Head of caudate nucleus (tissue), 42 donors: ENCODE measurements at regions not wholly inside any gene's neighbourhood (a gene's known extent, or its start where the extent isn't known, plus 50 kb on each side); places are given as distances from the start of the nearest gene placed in this dataset.
A peak's percentile ranks its signal among the peaks of the same experiment; 100 is the strongest.

Experiments used
- DNase-seq, 42 donors: peaks; one replicate each; pipeline versions ENCODE4 v3.0.0 to v3.0.0-alpha.2; 2020 to 2021; ENCODE audit warnings: mixed read lengths in 7 of 42
- intact Hi-C: fragments of 100-400 bp; cut with DNase I; formaldehyde crosslinking; loops from one replicate; pipeline ENCODE4 v1.15.0; 2022

DNA sequence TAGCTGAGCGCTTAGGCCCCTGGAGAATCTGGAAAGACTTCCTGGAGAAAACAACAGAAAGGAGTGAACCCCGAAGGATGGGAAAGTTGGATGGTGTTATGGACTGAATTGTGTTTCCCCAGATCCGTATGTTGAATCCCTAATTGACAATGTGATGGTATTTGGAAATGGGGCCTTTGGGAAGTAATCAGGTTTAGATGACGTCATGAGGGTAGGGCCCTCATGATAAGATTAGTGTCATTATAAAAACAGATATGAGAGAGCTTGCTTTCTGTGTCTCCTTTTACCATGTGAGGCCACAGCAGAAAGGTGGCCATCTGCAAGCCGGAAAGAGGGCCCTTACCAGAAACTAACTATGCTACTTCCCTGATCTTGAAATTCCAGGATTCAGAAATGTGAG lies 159.5 kb downstream of the QDPR start:
- intact Hi-C loops = no loop called here
- no peak for DNase-seq

DNA sequence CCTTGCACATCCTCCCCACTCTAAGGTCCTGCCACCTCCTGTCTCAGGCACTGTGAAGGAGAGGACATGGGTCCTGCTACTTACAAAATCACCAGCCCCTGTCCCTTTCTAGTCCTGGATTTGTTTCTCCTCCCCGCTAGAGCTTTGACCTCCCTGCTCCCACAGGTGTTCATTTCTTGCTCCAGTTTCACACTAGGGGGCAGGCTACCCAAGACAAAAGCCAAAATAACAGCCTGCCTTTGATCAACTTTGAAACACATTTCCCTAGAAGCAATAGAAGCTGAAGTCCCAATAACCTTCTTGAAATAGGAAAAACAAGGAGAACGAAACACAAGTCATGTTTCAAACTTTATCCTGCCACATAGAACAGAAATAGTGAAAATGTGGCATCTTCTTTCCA lies 164.4 kb downstream of the QDPR start:
- DNase-seq = peak in 27 of 42 donors; percentile 3 to 72 (median 32)
- intact Hi-C loops = no loop called here

DNA sequence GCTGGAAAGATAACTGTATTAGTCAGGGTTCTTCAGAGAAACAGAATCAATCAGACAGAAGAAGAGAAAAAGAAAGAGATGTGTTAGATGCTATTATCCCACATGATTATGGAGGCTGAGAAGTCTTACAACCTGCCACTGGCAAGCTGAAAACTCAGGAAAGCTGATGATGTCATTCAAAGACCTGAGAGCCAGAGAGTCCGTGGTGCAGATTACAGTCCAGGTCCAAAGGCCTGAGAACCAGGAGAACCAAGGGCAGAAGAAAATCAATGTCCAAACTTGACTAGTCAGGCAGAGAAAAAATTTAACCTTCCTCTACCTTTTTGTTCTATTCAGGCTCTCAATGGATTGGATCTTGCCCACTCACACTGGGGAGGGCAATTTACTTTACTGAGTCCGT lies 172.5 kb downstream of the QDPR start:
- intact Hi-C loops = no loop called here

DNA sequence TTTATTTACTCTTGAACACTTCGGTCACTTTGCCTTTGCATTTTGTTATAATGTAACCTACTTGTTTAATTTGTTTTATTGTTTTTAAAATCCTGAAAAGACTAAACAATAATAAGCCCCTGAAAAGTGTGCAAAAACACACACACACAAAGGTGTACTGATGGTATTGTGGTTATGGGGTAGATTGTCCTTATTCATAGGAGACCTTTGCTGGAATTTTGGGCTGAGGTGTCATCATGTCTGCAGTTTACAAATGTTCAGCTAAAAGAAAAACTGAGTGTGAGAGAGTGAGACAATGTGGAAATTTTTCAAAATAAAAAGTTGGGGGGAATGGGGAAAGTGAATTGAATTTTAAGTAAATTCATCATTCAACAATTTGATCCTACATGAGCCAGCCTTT lies 174.9 kb downstream of the QDPR start:
- no peak for DNase-seq
- intact Hi-C loops = no loop called here

More for the DNA sequence above, 172.5 kb downstream of the QDPR start:
- no peak for DNase-seq

DNA sequence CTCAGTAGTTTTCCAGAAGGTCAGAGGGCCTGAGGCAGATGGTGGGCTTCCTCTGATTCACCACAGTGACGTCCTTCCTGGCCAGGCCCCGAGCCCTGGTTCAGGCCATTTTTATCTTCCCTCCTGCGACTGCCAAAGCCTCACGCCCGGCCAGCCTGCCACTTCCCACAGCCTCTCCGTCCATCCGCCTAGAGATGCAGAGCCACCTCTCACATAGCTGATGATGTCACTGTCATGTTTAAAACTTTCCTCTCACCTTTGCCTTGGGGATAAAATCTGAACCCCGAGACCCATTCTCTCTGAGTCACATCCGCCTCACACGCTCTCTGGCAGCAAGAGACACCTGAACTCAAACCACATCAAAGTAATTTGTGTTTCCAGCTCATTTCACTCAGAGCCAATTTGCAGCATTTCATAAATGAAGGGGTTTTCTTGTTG lies 175.3 kb downstream of the QDPR start:
- no peak for DNase-seq
- intact Hi-C loops = no loop called here

DNA sequence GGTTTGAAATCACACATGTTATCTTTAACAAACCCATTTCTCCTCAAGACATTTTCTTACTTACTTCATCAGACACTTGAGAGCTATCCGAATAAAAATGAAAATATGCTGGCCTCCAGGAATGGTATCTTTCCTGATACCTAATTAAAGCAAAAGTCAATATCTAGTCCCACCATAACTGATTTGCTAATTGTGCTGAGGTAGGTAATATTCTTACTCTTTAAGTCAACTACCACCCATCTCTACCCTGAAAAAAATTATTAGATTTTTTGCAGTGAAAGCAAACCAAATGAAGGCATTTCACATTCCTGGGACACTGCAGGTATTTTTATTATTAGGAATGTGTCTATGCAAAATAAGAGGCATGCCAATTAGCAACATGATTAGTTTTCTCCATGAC lies 175.8 kb downstream of the QDPR start:
- DNase-seq = no peak
- intact Hi-C loops = no loop called here

DNA sequence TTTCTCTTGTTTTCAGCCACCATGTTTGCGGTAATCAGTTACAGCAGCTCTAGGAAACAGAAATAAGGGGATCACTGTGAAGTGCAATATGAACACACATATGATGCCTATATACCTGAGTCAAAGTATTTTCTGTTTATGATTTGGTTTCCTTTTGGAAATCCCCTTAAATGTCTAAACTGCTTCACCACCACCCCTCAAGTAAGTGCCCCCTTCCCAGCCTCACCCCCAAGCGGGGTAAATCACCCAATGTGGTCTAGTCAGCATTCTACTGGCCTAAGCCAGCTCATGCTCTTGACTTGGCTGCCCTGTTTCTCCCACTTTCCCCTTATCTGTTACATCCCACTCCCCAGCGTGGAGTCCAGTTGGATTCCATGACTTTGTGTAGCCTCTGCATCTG lies 176.5 kb downstream of the QDPR start:
- DNase-seq = no peak
- intact Hi-C loops = no loop called here

DNA sequence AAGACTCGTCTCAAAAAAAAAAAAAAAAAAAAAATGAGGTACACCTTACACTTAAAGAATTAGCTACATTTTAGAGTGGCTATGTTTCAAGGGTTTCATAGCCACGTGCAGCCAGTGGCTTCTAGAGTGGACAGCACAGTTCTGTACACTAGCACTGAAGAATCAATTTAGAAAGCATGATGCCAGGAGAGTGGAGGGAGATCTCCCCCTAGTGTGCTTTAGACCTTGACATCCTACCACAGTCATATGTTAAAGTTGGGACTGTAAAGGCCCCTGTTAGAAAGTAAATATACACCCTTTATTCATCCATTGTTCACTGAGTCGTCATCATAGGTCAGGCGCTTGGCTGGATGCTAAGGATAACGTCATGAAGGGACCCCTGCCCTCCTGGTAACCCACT lies 179.4 kb downstream of the QDPR start:
- DNase-seq = no peak
- intact Hi-C loops = no loop called here

DNA sequence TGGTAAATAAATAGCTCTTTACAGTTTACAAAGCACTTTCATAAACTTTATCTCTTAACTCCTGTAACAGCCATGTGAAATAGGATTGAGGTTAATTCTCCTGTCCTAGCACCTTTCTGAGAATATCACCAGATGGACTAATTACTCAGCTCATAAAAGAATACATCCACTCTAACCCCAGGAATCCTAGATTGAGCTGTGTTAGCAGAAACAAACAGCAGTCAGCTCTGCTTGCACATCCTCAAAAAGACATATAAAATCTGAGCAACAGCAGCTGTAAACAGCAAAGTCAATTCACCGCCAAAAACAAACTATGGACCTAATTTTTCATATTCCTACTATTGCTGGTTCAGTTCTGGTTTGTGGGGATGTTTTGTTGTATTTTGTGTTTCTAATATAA lies 182.8 kb downstream of the QDPR start:
- no peak for DNase-seq
- intact Hi-C loops = loop anchor here (10.0 kb wide), 1 partner anchor 1034 kb away; no protein-coding TSS in a partner anchor

DNA sequence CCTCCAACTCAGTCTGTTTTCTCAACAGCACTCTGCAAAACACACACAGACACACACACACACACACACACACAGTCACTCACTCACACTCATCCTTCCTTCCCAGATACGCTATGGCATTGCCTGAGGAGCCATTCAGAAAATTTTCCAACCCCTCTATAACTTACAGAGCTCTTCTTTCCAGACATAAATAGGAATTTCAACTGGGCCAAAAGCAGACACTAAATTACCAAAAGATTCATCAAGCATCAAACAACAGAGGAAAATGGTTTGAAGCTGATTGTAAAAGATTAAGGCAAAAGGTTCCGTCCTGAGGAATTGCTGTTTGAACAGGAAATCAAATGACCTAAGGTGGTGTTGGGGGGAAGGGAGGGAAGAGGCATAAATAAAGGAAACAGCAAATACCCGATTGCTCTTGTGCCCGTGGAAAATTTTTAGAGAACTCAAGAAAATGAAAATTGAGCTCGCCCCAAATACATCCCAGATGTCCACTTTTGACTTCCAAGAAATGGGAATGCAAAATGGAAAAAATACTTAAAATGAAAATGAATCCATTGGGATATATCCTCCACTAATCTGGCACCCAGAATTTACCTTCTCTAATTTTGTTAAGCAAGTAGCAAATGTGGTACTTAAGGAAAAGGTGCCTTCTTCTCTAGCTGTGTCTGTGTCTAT lies 183.6 kb downstream of the QDPR start:
- no peak for DNase-seq

DNA sequence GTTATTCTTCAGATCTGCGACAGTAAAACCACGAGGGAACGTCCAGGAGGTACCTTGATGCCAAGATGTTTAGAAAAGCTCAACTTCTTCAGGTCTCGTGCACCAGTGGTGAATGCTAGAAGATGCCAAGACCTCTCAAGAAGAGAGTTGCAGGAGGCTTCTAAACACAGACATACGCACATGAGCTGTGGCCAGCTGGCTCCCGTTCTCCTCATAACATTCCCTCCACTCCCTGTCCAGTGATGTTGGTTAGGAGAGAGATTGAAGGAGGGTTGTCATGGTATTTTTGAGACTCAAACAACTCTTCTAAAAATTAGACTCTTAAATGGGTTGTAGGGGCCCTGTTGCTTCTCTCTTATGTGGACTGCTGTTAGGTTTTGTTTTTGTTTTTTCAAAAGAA lies 184.3 kb downstream of the QDPR start:
- intact Hi-C loops = loop anchor here (10.0 kb wide), 1 partner anchor 1033 kb away; no protein-coding TSS in a partner anchor
- no peak for DNase-seq

More for the DNA sequence above, 183.6 kb downstream of the QDPR start:
- intact Hi-C loops = loop anchor here (10.0 kb wide), 1 partner anchor 1033 kb away; no protein-coding TSS in a partner anchor

DNA sequence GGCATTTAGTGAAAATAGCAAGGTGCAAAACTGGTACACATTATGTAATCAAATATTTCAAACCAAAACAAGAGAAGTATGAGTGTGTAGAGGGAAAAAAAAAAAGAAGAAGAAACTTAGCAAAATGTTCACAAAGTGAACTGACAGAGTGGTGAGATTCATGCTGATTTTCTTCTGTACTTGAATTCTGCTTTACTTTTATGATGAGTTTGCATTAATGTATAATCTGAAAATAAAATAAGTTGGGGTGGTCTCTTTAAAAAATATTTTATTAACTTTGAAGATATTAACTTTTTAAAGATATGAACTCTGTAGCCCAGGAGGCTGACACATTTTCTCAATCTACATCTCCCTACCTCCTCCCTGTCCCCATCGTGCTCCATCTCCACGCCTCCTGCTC lies 185.1 kb downstream of the QDPR start:
- intact Hi-C loops = loop anchor here (10.0 kb wide), 1 partner anchor 1032 kb away; no protein-coding TSS in a partner anchor
- DNase-seq = no peak

DNA sequence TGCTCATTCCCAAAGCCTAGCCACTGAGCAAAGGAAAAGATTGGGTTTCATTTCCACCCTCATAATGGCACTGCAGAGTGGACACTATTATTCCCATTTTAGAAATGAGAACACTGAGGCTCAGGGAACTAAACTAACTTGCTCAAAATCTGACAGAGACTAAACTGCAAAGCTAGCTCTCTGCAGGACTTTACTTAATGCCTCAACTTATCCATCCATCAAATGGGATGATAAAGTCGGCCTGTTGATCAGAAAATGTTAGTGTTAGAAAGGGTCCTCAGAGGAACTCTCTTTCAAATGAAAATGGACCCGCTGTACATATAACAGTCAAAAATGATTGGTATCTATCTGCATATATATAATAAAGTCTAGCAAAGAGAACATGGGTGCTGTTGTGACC lies 186.8 kb downstream of the QDPR start:
- intact Hi-C loops = loop anchor here (10.0 kb wide), 1 partner anchor 1030 kb away; no protein-coding TSS in a partner anchor

DNA sequence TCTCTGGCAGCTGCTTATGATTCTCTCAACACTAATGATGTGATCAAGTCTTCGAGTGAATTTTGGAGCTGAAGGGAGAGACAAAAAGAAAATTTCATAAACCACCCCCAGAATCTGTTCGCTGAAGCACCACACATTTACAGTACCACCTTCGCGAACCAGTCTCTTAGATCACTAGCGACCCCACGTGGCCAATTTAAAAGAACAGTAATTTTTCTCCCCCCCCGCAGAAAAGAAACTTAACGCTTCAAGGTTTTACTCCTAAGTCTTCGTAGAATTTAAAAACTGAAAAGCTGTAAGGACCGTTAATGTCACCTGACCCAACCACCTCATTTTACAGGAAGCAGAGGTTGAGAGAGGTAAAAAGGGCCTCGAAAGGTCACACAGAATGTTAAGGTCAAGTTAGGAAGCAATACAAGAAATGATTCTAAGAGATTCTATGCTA lies 187.5 kb downstream of the QDPR start:
- peak in 38 of 42 donors; percentile 24 to 86 (median 66) for DNase-seq
- intact Hi-C loops = loop anchor here (10.0 kb wide), 1 partner anchor 1030 kb away; no protein-coding TSS in a partner anchor

More for the DNA sequence above, 186.8 kb downstream of the QDPR start:
- DNase-seq = no peak

DNA sequence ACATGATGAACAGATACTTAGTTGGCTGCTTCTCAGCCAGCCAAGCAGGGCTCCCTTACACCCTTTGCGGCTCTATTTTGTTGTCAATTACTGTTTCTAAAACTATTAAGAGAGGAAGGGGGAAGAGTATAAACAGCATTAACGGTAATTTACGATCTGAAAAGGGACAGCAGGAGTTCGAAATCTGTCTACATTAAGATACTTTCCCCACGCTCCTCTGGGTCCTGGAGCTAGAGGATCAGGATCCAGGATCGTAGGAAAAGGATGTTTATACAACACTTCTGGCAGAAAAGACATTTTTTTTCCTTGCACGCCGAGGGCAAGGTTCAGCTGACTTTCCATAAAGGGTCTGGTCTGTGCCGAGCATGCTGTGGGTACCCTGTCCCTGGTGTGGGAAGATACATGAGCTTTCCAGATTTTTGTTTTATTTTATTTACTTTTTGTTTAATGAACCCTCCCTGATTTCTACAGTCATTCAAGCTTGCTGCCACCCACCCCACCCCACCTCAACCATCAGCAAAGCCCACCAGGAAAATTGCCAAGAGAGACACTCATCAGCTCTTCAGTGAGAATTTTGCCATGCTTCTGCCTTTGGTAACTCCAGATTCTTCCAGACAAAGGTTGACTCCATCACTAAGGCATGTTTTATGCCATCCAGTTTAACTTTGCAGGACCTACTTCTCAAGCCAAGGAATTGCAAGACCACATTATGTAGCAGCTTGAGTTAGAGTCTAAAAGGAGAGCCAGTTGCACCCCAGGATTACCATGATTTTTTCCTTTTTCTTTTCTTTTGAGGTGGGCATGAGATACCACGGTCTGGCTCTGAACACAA lies 188.1 kb downstream of the QDPR start:
- DNase-seq = peak in 1 of 42 donors; percentile 5
- intact Hi-C loops = loop anchor here (10.0 kb wide), 1 partner anchor 1029 kb away; no protein-coding TSS in a partner anchor

DNA sequence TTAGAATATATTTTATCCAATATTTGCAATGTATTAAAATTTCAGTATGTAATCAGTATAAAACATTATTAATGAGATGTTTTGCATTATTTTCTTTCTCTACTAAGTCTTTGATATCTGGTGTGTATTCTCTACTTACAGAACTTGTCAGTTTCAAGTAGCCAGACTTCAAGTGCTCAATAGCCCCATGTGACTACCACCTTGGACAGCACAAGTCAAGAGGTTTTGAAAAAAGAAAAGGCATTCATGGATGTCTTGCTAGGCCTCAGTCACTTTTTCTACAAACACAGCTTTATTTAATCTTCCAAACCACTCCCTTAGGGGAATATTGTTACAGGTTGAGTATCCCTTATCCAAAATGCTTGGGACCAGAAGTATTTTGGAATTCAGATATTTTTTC lies 189.4 kb downstream of the QDPR start:
- intact Hi-C loops = loop anchor here (10.0 kb wide), 1 partner anchor 1028 kb away; no protein-coding TSS in a partner anchor
- no peak for DNase-seq

DNA sequence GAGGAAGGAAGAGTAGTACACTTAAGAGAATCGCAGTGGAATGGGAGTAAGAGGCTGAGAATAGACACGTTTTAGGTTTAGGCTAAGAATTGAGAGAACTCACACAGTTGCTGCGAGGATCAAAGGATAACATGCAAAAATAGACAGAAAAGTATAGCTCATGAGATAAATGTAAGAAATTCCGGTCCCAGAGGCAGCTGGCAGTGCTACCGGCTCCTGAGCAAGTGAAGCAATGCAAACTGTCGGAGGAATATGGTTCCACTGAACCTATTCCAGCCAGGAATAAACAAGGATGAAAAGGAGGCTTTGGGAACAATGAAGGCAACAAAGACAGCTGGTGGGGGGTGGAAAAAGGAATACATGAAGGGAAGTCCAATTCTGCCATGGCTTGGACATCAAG lies 191.8 kb downstream of the QDPR start:
- no peak for DNase-seq
- intact Hi-C loops = loop anchor here (10.0 kb wide), 1 partner anchor 1025 kb away; no protein-coding TSS in a partner anchor

DNA sequence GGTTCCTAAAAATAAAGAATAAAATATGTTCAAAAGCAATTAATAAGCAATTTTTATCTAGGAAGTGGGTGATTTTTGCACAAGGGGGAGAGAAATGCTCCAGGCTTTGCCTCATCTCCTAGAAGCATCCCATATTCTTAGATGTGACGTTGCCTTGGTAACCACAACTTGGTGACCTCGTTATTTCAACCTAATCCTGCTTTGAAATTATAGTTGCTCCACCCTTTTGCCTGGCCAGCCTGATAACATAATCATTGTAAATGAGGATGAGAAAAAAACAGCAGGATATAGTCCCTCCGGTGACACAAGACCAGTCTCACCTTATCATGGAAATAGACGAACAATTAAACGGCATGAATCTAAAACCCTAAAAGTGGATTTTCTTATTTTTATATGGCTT lies 194.4 kb downstream of the QDPR start:
- intact Hi-C loops = no loop called here
- DNase-seq = peak in 16 of 42 donors; percentile 8 to 65 (median 28)

DNA sequence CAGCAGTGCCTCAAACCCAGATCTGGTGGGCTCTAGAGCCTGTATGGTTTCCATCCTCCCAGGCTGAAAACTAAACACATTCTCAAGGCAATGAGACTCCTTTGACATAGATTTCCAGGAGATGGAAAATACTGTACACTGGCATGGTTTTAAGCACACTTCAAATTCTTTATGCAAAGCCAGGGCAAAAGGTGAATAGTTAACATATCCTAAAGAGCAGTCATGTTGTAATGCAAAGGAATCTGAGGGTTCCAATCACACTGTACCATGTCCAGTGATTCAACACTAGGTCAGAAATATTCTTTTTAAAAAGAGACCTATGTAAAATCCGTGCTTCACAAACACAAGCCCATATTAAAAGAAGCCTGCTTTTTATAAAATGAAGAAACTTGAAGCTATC lies 195.3 kb downstream of the QDPR start:
- no peak for DNase-seq

DNA sequence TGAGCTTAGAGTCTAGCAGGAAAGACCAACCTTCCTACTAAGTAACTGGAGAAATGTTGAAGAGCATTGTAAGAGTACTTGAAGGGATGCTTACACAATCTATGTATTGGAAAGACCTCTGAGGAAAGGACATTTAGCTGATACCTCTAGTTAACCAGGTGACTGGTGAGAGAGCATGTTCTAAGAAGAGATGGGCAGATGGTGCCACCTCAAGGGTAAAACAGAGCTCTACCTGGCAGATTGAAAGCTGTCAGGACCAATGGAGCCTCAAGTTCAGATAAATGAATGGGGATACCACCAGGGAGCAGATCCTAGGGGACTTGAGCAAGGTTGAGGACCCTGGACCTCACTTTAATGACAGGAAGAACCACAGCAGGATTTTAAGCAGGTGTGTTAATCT lies 196.4 kb downstream of the QDPR start:
- intact Hi-C loops = no loop called here
- DNase-seq = no peak

More for the DNA sequence above, 195.3 kb downstream of the QDPR start:
- intact Hi-C loops = no loop called here
